GM21619 (cell line): ENCODE measurements at regions not wholly inside any gene's neighbourhood (a gene's known extent, or its start where the extent isn't known, plus 50 kb on each side); places are given as distances from the start of the nearest gene placed in this dataset.

Experiments used
- ATAC-seq: cut with Tn5 transposase; IDR thresholded peaks from one replicate; pipeline ENCODE4 v1.9.1; 2021; ENCODE audit not compliant: unreplicated experiment

DNA sequence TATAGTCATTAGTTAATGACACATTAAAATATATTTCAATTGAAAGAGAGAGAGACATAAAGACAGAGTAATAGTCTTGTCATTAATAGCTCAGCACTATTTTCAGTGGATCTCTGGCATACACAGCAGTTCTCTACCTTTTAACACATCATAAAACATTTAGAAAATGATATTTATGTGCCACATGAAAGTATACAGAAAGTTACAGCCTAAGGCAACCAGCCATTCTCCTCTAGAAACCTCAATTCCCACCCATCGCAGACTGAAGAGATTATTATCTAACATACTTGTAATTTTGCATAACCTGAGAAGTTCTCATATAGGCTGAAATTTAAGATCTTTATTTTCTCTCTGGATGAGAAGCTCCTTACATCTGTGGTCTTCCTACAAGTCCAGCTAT is 58.7 kb upstream of the FAM83B start:
- no peak for ATAC-seq
